ENCODE measurements at regions not wholly inside any gene's neighbourhood (a gene's known extent, or its start where the extent isn't known, plus 50 kb on each side); places are given as distances from the start of the nearest gene placed in this dataset.

- Histone ChIP-seq H4K20me1 (replicated peaks; ENCODE audit: control insufficient read depth, extremely low read depth, insufficient read depth, low read length) (no peaks in the 10 kb centered on the region), H2AFZ (ENCODE audit: low read depth, low read length) (no peak overlapping the region), H3K4me3 (replicated peaks in 1 of 3; ENCODE audit: insufficient read depth in 1 of 3, low read depth in 1 of 3, low read length in 3 of 3) (no peak overlapping the region), H3K9me1 (replicated peaks; ENCODE audit: control insufficient read depth, extremely low read depth, insufficient read depth, low read length) (no peaks in the 10 kb centered on the region), H3K79me2 (ENCODE audit: control insufficient read depth, insufficient read depth, low read length) (no peaks in the 10 kb centered on the region), H3K27me3 (ENCODE audit: control insufficient read depth in 2 of 2, insufficient read depth in 2 of 2, low read length in 2 of 2) (no peaks in the 10 kb centered on the region), H3K36me3 (ENCODE audit: control insufficient read depth in 2 of 2, extremely low read depth in 1 of 2, insufficient read depth in 2 of 2, low read length in 2 of 2) (no peaks in the 10 kb centered on the region), H3K9me3 (replicated peaks; ENCODE audit: control insufficient read depth, insufficient read depth, low read length) (peaks cover 14% of the 10 kb centered on the region), H3K4me1 (ENCODE audit: control insufficient read depth, extremely low read depth, insufficient read depth, low read length) (no peaks in the 10 kb centered on the region), H3K27ac (ENCODE audit: insufficient read depth, low read depth, low read length) (no peak overlapping the region), H3K9ac (replicated peaks; ENCODE audit: extremely low read depth, insufficient read depth, low read length) (no peak overlapping the region), H3K4me2 (ENCODE audit: insufficient read depth, low read length) (no peak overlapping the region)
- dilution Hi-C loops (cut with MboI; ENCODE audit: extremely low pct_ligation_motif_present, low sequenced_read_pairs) (no loop called here), intact Hi-C loops (cut with micrococcal nuclease) (no loop called here)
- FAIRE-seq, result no peak
- ChIA-PET CTCF (no interaction called here), POLR2A (no interaction called here)
- DNase-seq (ENCODE audit: low read depth, low spot score), result no peak
- no TSS peak for BruUV-seq (replicated peaks)
- no peak for TF ChIP-seq GATA2 (IDR thresholded peaks at IDR 0.05; ENCODE audit: insufficient read depth, insufficient read length, low read depth, low read length)
- TF ChIP-seq CTCF (IDR thresholded peaks at IDR 0.05; ENCODE audit: extremely low read depth in 1 of 2, insufficient read depth in 1 of 2, low read depth in 1 of 2, low read length in 2 of 2), result no peak
- no peak for TF ChIP-seq JUN (IDR thresholded peaks at IDR 0.05; ENCODE audit: borderline replicate concordance, insufficient read depth, insufficient read length, low read depth)
- TF ChIP-seq EZH2 (IDR thresholded peaks at IDR 0.05; ENCODE audit: borderline replicate concordance, low read depth, low read length, severe bottlenecking), result no peak
- TF ChIP-seq, protein P1, sequence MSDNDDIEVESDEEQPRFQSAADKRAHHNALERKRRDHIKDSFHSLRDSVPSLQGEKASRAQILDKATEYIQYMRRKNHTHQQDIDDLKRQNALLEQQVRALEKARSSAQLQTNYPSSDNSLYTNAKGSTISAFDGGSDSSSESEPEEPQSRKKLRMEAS (IDR thresholded peaks at IDR 0.05; ENCODE audit: insufficient read depth, insufficient read length), result no peak
- no peak for TF ChIP-seq MYC (IDR thresholded peaks at IDR 0.05; ENCODE audit: low read depth, low read length)
- no peak for TF ChIP-seq POLR2A (IDR thresholded peaks at IDR 0.05; ENCODE audit: low read depth, low read length)
- TF ChIP-seq POLR2AphosphoS5 (IDR thresholded peaks at IDR 0.05; ENCODE audit: insufficient read depth, low read depth, low read length), result no peak
- TF ChIP-seq FOS (IDR thresholded peaks at IDR 0.05; ENCODE audit: borderline replicate concordance, insufficient read depth, low read length), result no peak
Observed at GRCh38 chr14:98840511-98840910, 431.5 kb downstream of the BCL11B start.
